NCI-H1417 treated with DMSO at 0.1 percent for 48 hours (cell line): ENCODE measurements at regions not wholly inside any gene's neighbourhood (a gene's known extent, or its start where the extent isn't known, plus 50 kb on each side); places are given as distances from the start of the nearest gene placed in this dataset.

Experiments used
- DNase-seq: peaks from one replicate; lab custom pipeline; 2025; lab: John Stamatoyannopoulos, UW

DNA sequence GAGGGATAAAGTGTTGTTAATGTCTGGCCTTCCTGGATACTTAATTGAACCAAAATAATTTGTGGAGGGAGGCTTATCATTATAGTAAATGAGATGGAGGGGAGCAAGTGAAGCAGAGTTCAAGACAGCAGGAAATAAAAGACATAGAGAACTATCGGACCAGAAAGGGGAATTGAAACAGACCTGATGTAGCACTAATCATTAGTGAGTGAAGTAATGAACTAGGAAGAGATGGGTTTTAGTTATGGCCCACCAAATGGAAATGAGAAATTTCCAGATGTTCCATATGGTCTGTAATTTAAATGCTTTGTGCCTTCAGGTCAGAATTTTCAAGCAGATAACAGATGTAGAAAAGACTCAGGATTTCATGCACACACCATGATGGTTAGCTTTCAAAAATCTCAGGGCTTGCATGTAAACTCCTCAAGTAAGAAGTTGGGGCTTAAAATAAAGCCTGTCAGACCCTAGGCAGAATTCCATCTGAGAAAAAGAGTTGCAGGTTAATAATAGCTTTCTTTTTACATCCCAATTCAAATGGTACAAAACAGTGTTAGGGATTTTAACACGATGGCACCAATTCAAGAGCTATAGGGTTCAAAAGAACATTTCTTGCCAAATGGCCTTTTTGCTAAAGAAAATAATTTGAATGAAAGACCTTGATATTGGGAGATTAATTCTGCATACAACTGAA is 355.8 kb downstream of the FSCB start:
- no peak for DNase-seq

DNA sequence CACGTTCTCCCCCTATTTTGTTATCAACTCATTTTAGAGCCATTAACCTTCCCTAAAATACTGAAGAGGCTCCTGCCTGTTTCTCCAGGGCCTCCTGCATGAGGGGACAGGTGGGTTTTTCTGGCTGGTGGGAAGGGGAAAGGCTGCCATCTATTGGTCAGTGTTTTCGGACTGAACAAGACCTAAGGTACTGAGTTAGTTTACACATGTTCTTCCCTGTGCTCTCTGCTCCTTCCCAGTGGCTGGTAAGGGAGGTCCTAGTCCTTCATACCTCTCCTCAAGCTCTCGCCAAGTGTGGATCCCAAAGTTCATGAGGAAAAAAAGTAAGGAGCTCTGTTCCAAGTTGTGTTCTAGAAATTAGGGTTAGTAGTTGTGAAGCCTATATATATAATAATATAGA is 357.5 kb downstream of the FSCB start:
- DNase-seq = no peak

DNA sequence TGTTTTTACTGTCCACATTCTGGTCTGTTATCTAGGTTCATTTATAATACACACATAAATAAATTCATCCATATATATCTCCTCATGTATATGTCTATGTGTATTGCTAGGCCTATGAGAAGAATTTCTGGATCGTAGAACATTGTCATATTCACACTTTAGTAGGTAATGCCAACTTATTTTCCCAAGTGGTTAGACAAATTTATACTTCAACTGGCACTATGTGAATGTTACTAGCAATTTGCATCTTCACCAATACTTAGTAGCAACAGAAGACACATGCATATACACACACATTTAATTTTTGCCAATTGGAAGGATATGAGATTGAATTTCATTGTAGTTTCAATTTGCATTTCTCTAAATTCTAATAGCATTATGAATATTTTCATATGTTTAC is 365.1 kb downstream of the FSCB start:
- no peak for DNase-seq

DNA sequence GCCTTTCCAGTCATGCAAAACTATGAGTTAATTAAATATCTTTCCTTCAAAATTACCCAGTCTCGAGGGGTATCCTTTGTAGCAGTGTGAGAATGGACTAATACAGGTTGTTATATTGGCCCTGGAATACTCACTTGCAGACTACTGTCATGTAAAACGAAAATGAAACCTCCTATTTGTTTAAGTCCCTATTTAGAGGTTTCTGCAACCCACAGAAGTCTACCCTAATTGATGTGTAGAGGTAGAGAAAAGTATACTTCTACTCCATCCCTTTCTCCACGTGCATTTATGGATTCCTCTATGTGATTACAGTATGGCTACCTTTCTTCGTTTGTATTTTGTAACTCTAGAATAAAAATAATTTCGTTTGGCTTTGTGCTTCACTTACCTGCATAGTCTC is 371.1 kb downstream of the FSCB start:
- no peak for DNase-seq

DNA sequence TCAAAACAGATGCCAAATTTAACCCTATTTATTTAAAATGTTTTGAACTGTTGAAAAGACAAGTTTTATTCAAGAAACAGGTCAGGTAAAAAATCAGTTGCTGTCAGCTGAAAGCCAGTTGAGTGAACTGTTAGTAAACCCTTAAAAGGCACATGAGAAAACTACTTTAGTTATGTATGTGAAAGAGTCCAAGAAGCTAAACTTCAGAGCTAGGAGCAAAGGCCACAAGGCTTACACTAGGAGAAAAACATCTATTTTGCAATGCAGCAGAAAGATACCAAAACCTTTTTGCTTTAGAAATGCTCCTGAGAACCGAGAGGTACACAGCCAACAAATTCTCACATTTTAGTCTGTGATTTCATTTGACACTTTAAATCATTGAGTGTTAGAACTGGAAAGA is 375.2 kb downstream of the FSCB start:
- no peak for DNase-seq

DNA sequence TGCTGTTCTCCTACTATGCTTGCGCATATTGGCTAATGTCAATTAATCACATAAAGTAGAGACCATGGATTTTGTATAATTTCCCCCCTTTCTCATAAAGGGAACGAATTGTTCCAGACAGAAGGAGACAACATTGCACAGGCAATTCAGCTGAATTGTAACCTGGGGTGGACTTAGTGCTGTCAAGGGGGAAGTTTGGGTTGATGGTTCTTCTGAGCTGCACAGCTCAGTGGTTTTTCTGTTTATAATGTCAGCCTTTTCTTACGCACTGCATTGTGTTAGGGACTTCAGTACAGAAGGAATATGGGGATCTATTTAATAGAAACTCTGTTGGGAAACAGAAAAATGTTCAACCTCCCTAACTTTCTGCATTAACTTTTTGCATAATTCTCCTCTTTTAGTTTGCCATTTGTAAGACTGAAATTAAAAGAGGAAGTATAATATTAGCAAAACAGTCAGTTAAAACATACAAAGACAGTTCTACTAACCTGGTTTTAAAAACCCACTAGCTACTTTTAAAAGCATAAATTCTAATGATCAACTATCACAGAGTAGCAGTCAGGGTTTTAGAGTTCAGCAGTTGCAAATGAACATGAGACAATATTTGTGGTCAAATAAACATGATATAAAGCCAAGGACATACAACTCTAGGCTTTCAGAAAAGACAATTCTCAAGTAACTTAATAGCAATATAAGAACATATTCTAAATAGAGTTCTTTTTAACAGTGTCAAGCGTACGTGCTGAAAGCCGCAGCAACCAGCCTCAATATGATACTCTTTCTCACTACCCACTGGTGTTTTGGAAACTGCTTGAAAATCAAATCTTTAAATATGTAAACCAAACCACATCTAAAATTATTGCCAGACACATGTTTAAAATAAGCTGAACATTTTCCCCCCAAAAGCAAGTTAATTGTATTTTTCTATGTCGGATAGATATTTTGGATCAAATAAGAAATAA is 393.0 kb downstream of the FSCB start:
- no peak for DNase-seq

DNA sequence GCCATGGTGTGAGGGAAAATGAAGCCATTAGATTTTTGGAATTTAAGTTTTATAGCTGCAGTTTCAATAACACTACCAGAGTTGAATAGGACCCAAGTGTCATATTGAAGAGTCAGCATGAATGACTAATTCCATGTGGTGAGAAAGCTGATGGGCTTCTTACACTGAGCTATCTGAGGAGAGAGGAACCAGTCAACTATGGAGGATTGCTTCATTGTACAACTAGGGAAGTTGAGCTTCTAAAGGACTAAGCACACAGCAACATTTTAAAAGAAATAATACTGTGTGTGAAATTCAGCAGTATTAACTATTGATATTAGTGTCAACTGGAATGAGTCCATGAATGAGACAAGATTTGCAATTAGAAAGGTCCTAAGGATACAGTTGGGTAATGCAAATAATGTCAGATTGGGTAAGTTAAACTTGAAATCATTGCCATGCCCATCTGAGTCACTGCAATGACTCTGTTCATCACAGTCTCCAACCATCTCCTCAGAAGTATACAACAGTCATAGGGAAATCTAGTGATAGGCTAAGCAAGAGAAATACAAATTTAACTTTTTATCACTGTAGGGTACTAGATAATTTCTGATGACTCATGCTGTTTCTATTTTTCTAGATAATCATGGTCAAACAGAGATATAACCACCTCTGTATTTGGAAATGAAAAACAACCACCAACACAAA is 394.2 kb downstream of the FSCB start:
- DNase-seq = no peak

DNA sequence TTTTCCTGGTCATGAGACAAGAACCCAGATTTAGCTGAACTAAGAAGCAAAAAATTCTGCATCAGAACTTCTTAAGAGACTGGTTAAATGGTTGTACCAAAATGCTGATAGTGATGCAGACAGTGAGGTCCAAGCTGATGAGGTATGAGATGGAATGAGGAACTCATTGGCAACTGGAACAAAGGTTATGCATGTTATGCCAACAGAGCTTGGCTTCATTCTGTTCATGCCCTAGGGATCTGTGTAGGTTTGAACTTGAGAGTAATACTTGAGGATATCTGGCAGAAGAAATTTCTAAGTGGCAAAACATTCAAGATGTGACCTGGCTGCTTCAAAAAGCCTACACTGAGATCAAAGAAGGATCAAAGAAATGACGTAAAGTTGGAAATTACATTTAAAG is 398.0 kb downstream of the FSCB start:
- no peak for DNase-seq

DNA sequence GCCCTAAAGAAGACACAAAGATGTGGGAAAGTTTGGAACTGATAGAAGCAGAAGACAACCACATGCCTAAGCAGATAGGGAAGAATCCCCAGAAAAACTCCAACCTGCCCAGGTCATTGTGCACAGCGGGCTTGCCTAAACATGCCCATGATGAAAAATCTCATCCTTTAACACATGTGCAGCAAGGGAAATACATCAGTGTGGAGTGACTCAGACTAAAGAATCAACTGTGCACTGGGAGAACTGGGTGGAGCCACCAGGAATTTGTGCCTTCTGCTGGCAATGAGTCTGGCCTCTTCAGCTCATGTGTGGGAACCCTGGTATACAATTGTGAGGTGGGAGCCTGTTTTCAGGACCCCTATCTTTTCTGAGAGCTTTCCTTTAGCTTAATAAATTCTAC is 398.5 kb downstream of the FSCB start:
- DNase-seq = no peak

DNA sequence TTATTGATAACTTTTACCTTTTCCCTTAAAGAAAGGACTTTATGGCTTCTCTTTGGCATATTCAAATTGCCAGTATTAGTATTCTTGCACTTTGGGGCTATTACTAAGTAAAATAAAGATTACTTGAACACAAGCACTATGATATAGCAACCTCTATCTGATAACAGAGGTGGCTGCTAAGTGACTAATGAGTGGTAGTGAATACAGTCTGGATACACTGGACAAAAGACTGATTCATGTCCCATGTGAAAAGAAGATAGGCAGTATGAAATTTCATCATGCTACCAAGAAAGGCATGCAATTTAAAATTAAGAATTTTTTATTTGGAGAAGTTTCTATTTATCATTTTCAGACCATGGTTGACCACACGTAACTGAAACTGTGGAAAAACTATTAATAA is 399.9 kb downstream of the FSCB start:
- DNase-seq = no peak

DNA sequence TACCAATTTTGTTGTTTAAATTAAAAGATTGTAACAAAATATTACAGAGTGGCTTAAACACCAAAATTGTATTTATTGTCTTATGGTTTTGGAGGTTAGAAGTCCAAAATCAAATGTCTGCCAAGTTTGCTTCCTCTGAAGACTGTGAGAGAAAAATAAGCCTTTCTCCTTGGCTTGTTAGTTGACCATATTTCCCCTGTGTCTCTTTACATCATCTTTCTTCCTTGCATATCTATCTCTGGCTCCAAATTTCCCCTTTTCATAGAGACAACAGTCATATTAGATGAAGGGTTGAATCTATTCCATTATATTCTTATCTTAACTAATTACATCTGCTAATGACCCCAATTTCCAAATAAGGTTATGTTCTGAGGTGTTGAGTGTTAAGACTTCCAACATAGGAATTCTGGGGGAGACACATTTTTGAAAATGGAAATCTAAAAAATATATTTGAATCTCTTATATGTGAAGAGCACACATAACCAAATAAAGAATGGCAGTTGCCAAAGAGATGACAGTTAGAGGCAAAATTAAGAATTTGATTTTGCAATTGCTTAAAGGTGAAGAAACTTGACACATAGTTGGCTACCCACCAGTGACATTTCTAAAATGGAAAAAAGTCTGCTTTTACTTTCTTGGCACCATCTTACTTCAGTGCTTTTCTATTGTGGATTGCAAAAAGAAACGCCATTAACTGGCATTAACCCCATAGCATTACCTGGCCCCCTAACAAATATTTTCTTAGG is 407.2 kb downstream of the FSCB start:
- no peak for DNase-seq

DNA sequence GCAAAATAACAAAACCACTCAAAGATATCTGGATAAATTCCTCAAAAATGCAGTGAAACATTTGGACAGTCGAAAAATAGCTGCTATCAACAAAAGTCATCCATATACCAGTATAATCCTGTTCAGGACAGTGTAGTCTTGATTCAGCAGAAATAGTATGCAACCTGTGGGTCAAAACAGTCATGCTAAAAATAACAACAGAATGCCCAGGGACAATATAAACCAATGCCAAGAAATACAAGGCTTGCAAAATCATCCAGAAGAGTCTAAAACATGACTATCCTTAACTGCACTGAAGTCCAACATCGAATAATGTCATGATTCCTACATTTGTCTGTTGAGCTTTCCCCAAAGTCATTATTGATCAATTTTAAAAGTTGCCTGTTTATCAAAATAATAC is 425.9 kb downstream of the FSCB start:
- DNase-seq = no peak

DNA sequence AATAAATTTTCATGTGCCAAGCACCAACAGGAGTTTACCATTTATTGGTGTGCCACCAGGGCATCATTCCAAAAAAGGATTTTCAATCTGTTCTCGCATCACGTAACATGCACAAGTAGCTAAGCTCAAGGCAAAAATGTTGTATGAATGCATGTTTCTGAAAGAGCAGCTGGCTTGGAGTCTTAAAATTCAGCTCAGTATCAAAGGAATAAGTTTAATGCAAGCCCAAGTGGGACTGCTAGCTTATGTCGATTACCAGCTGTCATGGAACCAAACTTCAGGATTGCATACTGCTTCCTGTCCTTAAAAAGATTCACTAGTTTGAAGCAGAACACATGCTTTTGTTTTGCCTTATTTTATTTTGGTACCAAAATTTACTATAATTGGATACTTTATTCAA is 437.0 kb downstream of the FSCB start:
- no peak for DNase-seq

DNA sequence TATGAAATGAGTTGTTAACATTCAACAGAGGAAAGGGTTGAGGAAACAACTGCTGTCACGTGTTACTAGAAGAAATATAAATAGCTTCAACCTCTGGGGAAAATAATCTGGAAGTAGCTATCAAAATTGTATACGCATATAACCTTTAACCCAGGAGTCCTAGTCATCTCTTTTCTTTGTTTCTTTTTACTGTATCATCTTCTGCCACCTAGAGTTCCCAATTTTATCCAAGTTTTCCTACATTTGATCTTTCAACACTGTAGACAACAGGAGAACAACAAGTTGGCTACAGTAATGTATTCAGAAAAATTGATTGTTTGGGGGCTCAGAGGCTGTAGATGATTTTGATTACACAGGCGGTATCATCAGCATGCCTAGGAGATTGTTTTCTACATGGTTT is 453.7 kb downstream of the FSCB start:
- no peak for DNase-seq

DNA sequence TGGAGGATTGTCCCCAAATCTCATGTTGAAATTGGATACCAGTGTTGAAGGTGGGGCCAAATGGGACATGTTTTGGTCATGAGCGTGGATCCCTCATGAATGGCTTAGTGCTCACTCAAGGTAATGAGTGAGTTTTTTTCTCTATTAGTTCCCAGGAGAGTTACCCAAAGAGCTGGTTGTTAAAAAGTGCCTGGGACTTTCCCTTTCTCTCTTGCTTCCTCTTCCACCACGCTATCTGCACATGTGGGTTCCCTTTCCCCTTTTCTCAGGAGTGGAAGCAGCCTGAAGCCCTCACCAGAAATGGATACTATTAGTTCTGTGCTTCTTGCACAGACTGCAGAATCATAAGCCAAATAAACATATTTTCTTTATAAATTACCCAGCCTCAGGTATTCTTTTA is 465.4 kb downstream of the FSCB start:
- DNase-seq = no peak

DNA sequence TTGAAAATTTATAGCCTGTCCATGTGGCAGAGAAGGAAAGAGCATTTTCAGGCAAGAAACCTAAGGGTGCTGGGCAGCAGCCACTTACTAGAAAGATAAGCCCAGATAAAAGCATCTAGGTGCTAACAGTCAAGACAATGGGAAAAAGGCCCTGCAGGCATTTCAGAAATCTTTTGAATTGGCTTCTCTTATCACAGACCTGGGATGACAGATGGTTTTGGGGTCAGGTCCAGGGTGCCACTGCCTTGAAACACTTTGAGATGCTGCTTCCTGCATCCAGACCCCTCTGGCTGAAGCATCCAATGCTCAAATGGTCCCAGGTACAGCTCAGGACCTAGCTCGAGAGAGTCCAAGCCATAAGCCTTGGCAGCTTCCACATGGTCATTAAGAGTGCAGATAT is 466.5 kb downstream of the FSCB start:
- DNase-seq = no peak

DNA sequence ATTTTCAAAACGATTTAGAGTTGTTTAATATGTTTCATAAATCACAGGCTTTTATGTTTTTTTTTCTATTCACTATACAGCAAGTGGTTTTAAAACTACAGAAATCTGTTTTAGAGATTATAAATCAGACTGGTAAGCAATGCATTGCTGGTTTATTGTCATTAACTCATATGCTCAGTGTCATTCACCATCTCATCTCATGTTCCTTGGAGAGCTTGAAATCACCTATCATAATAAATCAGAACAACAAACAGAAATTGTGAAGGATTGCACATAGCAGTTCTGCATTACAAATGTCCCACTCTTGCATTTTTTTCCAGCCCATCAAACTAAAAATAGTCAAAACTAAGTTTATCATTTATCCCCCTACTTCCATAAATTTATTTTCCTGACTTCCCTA is 470.8 kb downstream of the FSCB start:
- DNase-seq = no peak

DNA sequence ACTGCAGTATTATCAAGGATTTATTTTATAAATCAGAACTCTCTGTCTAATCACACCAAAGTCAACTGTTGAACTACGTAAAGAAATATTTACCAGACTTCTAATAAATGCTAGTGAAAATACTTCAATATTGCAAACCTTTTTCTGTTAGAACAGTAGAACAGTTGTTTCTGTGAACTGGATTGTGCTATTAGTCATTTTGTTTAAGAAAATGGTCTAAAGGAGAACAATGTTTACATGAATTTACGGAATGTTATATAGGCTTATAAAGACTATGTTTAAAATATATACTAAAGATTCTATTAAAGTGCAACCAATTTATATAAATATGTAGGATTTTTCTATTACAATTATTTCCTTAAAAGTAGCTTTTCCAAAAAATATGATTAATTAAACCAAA is 471.4 kb downstream of the FSCB start:
- DNase-seq = no peak

DNA sequence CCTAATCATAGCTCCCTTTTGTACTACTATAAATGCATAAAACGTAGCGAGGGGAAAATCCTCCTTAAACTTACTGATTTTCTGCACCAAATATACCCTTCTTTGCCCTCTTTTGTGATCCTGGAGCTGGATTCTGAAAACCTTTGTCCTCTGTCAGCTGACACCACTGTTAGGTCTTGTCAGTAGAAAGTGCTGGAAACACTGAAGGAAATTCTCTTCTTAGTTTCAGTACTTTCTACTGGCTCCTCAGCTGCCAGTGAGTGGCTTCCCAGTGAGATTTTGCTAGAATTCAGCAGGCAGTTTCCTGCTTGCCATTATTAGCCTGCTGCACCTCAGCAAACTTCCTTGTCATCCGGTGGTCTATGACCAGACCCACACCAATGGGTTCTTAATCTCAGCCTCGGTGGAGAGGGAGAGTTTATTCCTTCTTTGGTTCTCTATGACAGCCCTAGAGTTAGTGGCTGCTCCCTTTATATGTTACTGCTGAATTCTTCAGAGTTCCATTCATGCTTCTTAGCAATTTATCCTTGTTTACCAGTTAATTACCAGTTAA is 476.2 kb downstream of the FSCB start:
- no peak for DNase-seq

DNA sequence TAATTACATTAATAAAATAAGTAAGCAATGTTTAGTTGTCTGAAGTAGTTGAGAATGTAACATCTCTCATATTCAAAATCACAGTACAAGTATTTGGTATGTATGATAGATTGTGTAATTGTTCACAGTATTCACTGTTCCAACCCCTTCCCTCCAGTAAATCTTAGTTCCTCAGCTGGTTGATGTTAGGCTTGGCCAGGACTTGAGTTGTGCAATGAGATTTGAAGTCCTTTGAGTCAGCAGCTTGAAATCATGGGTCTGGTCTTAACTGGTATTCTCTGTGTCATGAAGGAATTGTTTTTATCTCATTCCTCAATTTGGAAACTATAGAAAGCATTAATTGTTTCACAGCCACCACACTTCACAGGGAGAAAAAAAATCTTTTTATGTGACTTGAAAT is 477.1 kb downstream of the FSCB start:
- DNase-seq = no peak

DNA sequence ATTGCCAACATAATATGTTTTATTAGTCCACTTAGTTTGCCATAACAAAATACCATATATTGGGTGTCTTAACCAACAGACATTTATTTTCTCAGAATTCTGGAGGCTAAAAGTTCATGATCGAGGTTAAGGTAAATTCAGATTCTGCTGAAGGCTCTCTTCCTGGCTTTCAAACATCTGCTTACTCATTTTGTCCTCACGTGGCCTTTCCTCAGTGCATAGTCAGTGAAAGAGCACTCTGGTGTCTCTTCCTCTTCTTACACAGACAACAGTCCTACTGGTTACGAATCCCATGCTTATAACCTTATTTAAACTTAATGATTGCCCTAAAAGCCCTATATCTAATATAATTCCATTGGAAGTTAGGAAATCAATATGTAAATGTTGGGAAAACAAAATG is 479.7 kb downstream of the FSCB start:
- no peak for DNase-seq

DNA sequence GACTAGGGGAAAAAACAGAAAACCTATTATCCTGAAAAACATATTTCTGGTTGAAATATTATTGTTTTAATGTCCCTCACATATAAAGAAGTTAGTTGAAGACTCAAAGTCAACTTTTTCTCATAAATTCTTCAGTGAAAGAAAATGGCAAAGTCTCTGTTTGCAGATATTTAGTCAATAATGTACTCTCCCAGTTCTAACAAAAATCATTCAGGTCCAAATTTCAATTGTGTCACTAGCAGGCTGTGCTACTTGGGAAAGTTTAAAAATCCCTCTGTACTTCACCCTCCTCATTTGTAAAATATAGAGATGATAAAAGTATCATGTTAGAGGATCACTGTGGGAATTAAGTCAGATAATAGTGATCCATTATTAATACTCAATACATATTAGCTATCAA is 496.5 kb downstream of the FSCB start:
- DNase-seq = no peak
